Transverse colon (tissue), 4 donors: ENCODE measurements at regions not wholly inside any gene's neighbourhood (a gene's known extent, or its start where the extent isn't known, plus 50 kb on each side); places are given as distances from the start of the nearest gene placed in this dataset.
"Not testable (repeated sequence)": the region's sequence is repeated elsewhere in the genome, so short reads cannot be mapped to it uniquely, and the experiment has no call there.

Experiments
- DNase-seq: peaks from one replicate; pipeline ENCODE4 v3.0.0-alpha.2; 2019
- H3K27ac ChIP-seq, 4 donors: fragments of 200-600 bp; sonication (generic); 2 replicates each; pipeline ENCODE4 v1.5.1; 2016 to 2018; ENCODE audit warnings: inconsistent platforms in 4 of 4
- H3K27me3 ChIP-seq: fragments of 200-600 bp; sonication (generic); 2 replicates; pipeline ENCODE4 v1.5.1; 2017; ENCODE audit warnings: inconsistent platforms
- H3K36me3 ChIP-seq, 4 donors: fragments of 200-600 bp; sonication (generic); 2 replicates each; pipeline ENCODE4 v1.5.1; 2017 to 2019; ENCODE audit warnings: inconsistent platforms in 4 of 4
- H3K4me1 ChIP-seq, 4 donors: fragments of 200-600 bp; sonication (generic); 2 replicates each; pipeline ENCODE4 v1.5.1; 2017 to 2020; ENCODE audit warnings: inconsistent platforms in 4 of 4
- H3K4me3 ChIP-seq, 4 donors: fragments of 200-600 bp; sonication (generic); 1 replicate in 1 of 4; 2 replicates in 3 of 4; pipeline versions ENCODE4 v1.5.1 to v1.6.1; 2017 to 2019; ENCODE audit warnings: inconsistent platforms in 4 of 4
- H3K9me3 ChIP-seq, 2 donors: fragments of 200-600 bp; sonication (generic); 2 replicates each; pipeline ENCODE4 v1.5.1; 2017 to 2019; ENCODE audit warnings: inconsistent platforms in 2 of 2
- EP300 ChIP-seq: sonication (generic); formaldehyde crosslinking; IDR thresholded peaks from one replicate; pipeline ENCODE4 v1.6.1; 2017; ENCODE audit warnings: antibody characterized with exemption, low read depth
- POLR2A ChIP-seq: fragments of 450-650 bp; IDR thresholded peaks from one replicate; pipeline ENCODE4 v1.6.1; 2016; ENCODE audit warnings: antibody characterized with exemption, mild to moderate bottlenecking, moderate library complexity
- POLR2AphosphoS5 ChIP-seq, 3 donors: sonication (generic); formaldehyde crosslinking; IDR thresholded peaks; one replicate each; pipeline ENCODE4 v1.6.1; 2016; ENCODE audit warnings: antibody characterized with exemption in 3 of 3
- WGBS, 2 donors: methylation state at CpG; one replicate each; pipeline ENCODE4 v1.1.5; 2018; ENCODE audit warnings: low coverage in 1 of 2; 5-methylcytosine and 5-hydroxymethylcytosine counted together
- in situ Hi-C, 4 donors: fragments of 200-750 bp; cut with MboI; loops; one replicate each; pipeline versions ENCODE4 v1.15.0 to v1.15.1; 2017; ENCODE audit warnings: low sequenced_read_pairs in 3 of 4, low pct_ligation_motif_present in 1 of 4, low pct_unique_long_range_greater_than_20kb in 1 of 4
- intact Hi-C: fragments of 100-400 bp; cut with DNase I; formaldehyde crosslinking; loops from one replicate; pipeline ENCODE4 v1.15.1; 2023; ENCODE audit warnings: low total_unique reads
- TF ChIP-seq, protein P1 (sequence below), 5 experiments: fragments of 200-600 bp in 3 of 5; fragments of 450-650 bp in 2 of 5; sonication (generic) in 3 of 5; IDR thresholded peaks; 1 replicate in 2 of 5; 2 replicates in 3 of 5; pipeline ENCODE4 v1.5.1; 2016 to 2017; ENCODE audit warnings: antibody characterized with exemption in 5 of 5, inconsistent platforms in 3 of 5, mild to moderate bottlenecking in 2 of 5, moderate library complexity in 1 of 5

GRCh38 chr11:54797906-54798305 is 91.3 kb downstream of the OR4A5 start:
- peaks cover 6 to 38% of the 10 kb centered on the region in 2 donors for H3K9me3 ChIP-seq
- 71% methylated on average over 5 of the region's 5 CpGs; no CpG with 5 or more reads in 1 of the 2 donors for WGBS, 2 donors
- H3K4me3 ChIP-seq, H3K27me3 ChIP-seq, intact Hi-C loops, H3K27ac ChIP-seq, H3K36me3 ChIP-seq, DNase-seq, in situ Hi-C loops, H3K4me1 ChIP-seq: not testable (repeated sequence)

- TF ChIP-seq POLR2A (no peak), POLR2AphosphoS5 (IDR thresholded peaks at IDR 0.05) (no peak), EP300 (no peak)
- TF ChIP-seq, protein P1, sequence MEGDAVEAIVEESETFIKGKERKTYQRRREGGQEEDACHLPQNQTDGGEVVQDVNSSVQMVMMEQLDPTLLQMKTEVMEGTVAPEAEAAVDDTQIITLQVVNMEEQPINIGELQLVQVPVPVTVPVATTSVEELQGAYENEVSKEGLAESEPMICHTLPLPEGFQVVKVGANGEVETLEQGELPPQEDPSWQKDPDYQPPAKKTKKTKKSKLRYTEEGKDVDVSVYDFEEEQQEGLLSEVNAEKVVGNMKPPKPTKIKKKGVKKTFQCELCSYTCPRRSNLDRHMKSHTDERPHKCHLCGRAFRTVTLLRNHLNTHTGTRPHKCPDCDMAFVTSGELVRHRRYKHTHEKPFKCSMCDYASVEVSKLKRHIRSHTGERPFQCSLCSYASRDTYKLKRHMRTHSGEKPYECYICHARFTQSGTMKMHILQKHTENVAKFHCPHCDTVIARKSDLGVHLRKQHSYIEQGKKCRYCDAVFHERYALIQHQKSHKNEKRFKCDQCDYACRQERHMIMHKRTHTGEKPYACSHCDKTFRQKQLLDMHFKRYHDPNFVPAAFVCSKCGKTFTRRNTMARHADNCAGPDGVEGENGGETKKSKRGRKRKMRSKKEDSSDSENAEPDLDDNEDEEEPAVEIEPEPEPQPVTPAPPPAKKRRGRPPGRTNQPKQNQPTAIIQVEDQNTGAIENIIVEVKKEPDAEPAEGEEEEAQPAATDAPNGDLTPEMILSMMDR (IDR thresholded peaks at IDR 0.05) = no peak
- no peak overlapping the region for H3K4me3 ChIP-seq
- whole genome bisulfite sequencing, 2 donors = 54% methylated on average over 3 of the region's 3 CpGs; no CpG with 5 or more reads in 1 of the 2 donors
- H3K27me3 ChIP-seq = no peaks in the 10 kb centered on the region
- H3K4me1 ChIP-seq = no peaks in the 10 kb centered on the region
- H3K36me3 ChIP-seq = no peaks in the 10 kb centered on the region
- intact Hi-C loops = no loop called here
- in situ Hi-C loops = no loop called here
- peaks cover 52% of the 10 kb centered on the region in 2 donors for H3K9me3 ChIP-seq
- no peak overlapping the region for H3K27ac ChIP-seq
- DNase-seq = no peak
Measured at GRCh38 chr11:54832676-54833075, 126.0 kb downstream of the OR4A5 start.

GRCh38 chr11:54855047-54855446 is 148.4 kb downstream of the OR4A5 start:
- H3K27me3 ChIP-seq, H3K36me3 ChIP-seq, H3K27ac ChIP-seq, DNase-seq, in situ Hi-C loops, intact Hi-C loops, H3K4me3 ChIP-seq, H3K4me1 ChIP-seq: not testable (repeated sequence)
- H3K9me3 ChIP-seq = peaks cover 30 to 62% of the 10 kb centered on the region in 2 donors
- 75% methylated on average over 3 of the region's 3 CpGs; no CpG with 5 or more reads in 1 of the 2 donors for WGBS, 2 donors
